ENCODE measurements at regions not wholly inside any gene's neighbourhood (a gene's known extent, or its start where the extent isn't known, plus 50 kb on each side); places are given as distances from the start of the nearest gene placed in this dataset.
"Not testable (repeated sequence)": the region's sequence is repeated elsewhere in the genome, so short reads cannot be mapped to it uniquely, and the experiment has no call there.

GRCh38 chr6:67768972-67769371, 866.1 kb upstream of the ADGRB3 start:
- no peak for DNase-seq (ENCODE audit: low spot score)

GRCh38 chr6:67767046-67767822, 867.8 kb upstream of the ADGRB3 start:
- DNase-seq (ENCODE audit: low spot score), result not testable (repeated sequence)

- DNase-seq (ENCODE audit: low spot score), result no peak
Observed at GRCh38 chr6:67766057-67766456, 869.0 kb upstream of the ADGRB3 start.

GRCh38 chr6:67759001-67759400, 876.1 kb upstream of the ADGRB3 start:
- DNase-seq (ENCODE audit: low spot score), result no peak

- DNase-seq (ENCODE audit: low spot score), result no peak
Observed at GRCh38 chr6:67757465-67758033, 877.5 kb upstream of the ADGRB3 start.

GRCh38 chr6:67748521-67748920, 886.6 kb upstream of the ADGRB3 start:
- no peak for DNase-seq (ENCODE audit: low spot score)

GRCh38 chr6:67736816-67737215, 898.3 kb upstream of the ADGRB3 start:
- DNase-seq (ENCODE audit: low spot score), result no peak

GRCh38 chr6:67736161-67736560, 898.9 kb upstream of the ADGRB3 start:
- DNase-seq (ENCODE audit: low spot score), result no peak

GRCh38 chr6:67735623-67736022, 899.5 kb upstream of the ADGRB3 start:
- no peak for DNase-seq (ENCODE audit: low spot score)

GRCh38 chr6:67722861-67723261, 912.2 kb upstream of the ADGRB3 start:
- no peak for DNase-seq (ENCODE audit: low spot score)

GRCh38 chr6:67717281-67717680, 917.8 kb upstream of the ADGRB3 start:
- DNase-seq (ENCODE audit: low spot score), result no peak

- DNase-seq (ENCODE audit: low spot score), result no peak
Observed at GRCh38 chr6:67706388-67706787, 928.7 kb upstream of the ADGRB3 start.

GRCh38 chr6:67698534-67698933, 936.5 kb upstream of the ADGRB3 start:
- DNase-seq (ENCODE audit: low spot score), result no peak

GRCh38 chr6:67694127-67694526, 941.0 kb upstream of the ADGRB3 start:
- DNase-seq (ENCODE audit: low spot score), result peak; percentile 13

- no peak for DNase-seq (ENCODE audit: low spot score)
Observed at GRCh38 chr6:67689329-67689728, 945.8 kb upstream of the ADGRB3 start.

GRCh38 chr6:67687396-67687795, 947.7 kb upstream of the ADGRB3 start:
- no peak for DNase-seq (ENCODE audit: low spot score)

GRCh38 chr6:67686225-67686624, 948.9 kb upstream of the ADGRB3 start:
- not testable (repeated sequence) for DNase-seq (ENCODE audit: low spot score)

- no peak for DNase-seq (ENCODE audit: low spot score)
Observed at GRCh38 chr6:67683960-67684359, 951.1 kb upstream of the ADGRB3 start.

GRCh38 chr6:67680297-67680932, 954.7 kb upstream of the ADGRB3 start:
- no peak for DNase-seq (ENCODE audit: low spot score)

GRCh38 chr6:67679566-67680296, 955.4 kb upstream of the ADGRB3 start:
- DNase-seq (ENCODE audit: low spot score), result no peak

- DNase-seq (ENCODE audit: low spot score), result no peak
Observed at GRCh38 chr6:67676892-67677291, 958.2 kb upstream of the ADGRB3 start.

Measured in HT-29 (cell line).